ENCODE measurements at regions not wholly inside any gene's neighbourhood (a gene's known extent, or its start where the extent isn't known, plus 50 kb on each side); places are given as distances from the start of the nearest gene placed in this dataset.

- Histone ChIP-seq H3K9ac (ENCODE audit: control insufficient read depth, extremely low read depth, insufficient read depth, low read length) (no peak overlapping the region), H3K4me2 (ENCODE audit: control insufficient read depth, extremely low read depth, insufficient read depth, low read depth, low read length) (no peak overlapping the region), H3K4me3 (ENCODE audit: control insufficient read depth in 2 of 3, extremely low read depth in 1 of 3, insufficient read depth in 2 of 3, low read depth in 1 of 3, low read length in 3 of 3) (no peak overlapping the region), H3K27ac (ENCODE audit: control insufficient read depth, insufficient read depth, low read length) (no peak overlapping the region), H4K20me1 (ENCODE audit: control insufficient read depth, extremely low read depth, insufficient read depth, low read length) (no peaks in the 10 kb centered on the region), H2AFZ (ENCODE audit: control insufficient read depth, low read length) (no peak overlapping the region), H3K9me1 (ENCODE audit: control insufficient read depth, extremely low read depth, insufficient read depth, low read length) (no peaks in the 10 kb centered on the region), H3K36me3 (ENCODE audit: control insufficient read depth in 2 of 2, extremely low read depth in 1 of 2, insufficient read depth in 2 of 2, low read length in 2 of 2) (no peaks in the 10 kb centered on the region), H3K27me3 (ENCODE audit: control insufficient read depth, extremely low read depth, insufficient read depth, low read length) (peaks cover 9% of the 10 kb centered on the region), H3K4me1 (ENCODE audit: control insufficient read depth, extremely low read depth, insufficient read depth, low read length) (no peaks in the 10 kb centered on the region), H3K79me2 (ENCODE audit: control insufficient read depth, insufficient read depth, low read length) (no peaks in the 10 kb centered on the region), H3K9me3 (ENCODE audit: control insufficient read depth, low read depth, low read length) (no peaks in the 10 kb centered on the region)
- TF ChIP-seq EZH2 (IDR thresholded peaks at IDR 0.05; ENCODE audit: low read length) (no peak), CTCF (optimal IDR thresholded peaks at IDR 0.05 in 1 of 3, IDR thresholded peaks at IDR 0.05 in 1 of 3, conservative IDR thresholded peaks at IDR 0.05 in 1 of 3; ENCODE audit: extremely low read depth in 1 of 3, insufficient read depth in 2 of 3, low read length in 3 of 3) (no peak)
- dilution Hi-C loops (cut with MboI; ENCODE audit: extremely low pct_ligation_motif_present, low sequenced_read_pairs): no loop called here
- FAIRE-seq (no peak), DNase-seq (ENCODE audit: low read depth, low spot score) (no peak)
These were observed 363.3 kb downstream of the TNS1 start for GRCh38 chr2:217639481-217639880.

- H3K27ac ChIP-seq (ENCODE audit: control insufficient read depth, insufficient read depth, low read length): no peak overlapping the region
- DNase-seq (ENCODE audit: low read depth, low spot score) (no peak), FAIRE-seq (no peak)
- no peaks in the 10 kb centered on the region for H3K9me1 ChIP-seq (ENCODE audit: control insufficient read depth, extremely low read depth, insufficient read depth, low read length)
- dilution Hi-C loops (cut with MboI; ENCODE audit: extremely low pct_ligation_motif_present, low sequenced_read_pairs): no loop called here
- TF ChIP-seq EZH2 (IDR thresholded peaks at IDR 0.05; ENCODE audit: low read length) (no peak), CTCF (optimal IDR thresholded peaks at IDR 0.05 in 1 of 3, IDR thresholded peaks at IDR 0.05 in 1 of 3, conservative IDR thresholded peaks at IDR 0.05 in 1 of 3; ENCODE audit: extremely low read depth in 1 of 3, insufficient read depth in 2 of 3, low read length in 3 of 3) (no peak)
- no peaks in the 10 kb centered on the region for H3K36me3 ChIP-seq (ENCODE audit: control insufficient read depth in 2 of 2, extremely low read depth in 1 of 2, insufficient read depth in 2 of 2, low read length in 2 of 2)
- H2AFZ ChIP-seq (ENCODE audit: control insufficient read depth, low read length): no peak overlapping the region
- no peaks in the 10 kb centered on the region for H3K79me2 ChIP-seq (ENCODE audit: control insufficient read depth, insufficient read depth, low read length)
- no peak overlapping the region for H3K4me2 ChIP-seq (ENCODE audit: control insufficient read depth, extremely low read depth, insufficient read depth, low read depth, low read length)
- no peaks in the 10 kb centered on the region for H4K20me1 ChIP-seq (ENCODE audit: control insufficient read depth, extremely low read depth, insufficient read depth, low read length)
- peaks cover 9% of the 10 kb centered on the region for H3K27me3 ChIP-seq (ENCODE audit: control insufficient read depth, extremely low read depth, insufficient read depth, low read length)
- no peaks in the 10 kb centered on the region for H3K9me3 ChIP-seq (ENCODE audit: control insufficient read depth, low read depth, low read length)
- H3K4me3 ChIP-seq (ENCODE audit: control insufficient read depth in 2 of 3, extremely low read depth in 1 of 3, insufficient read depth in 2 of 3, low read depth in 1 of 3, low read length in 3 of 3): no peak overlapping the region
- H3K4me1 ChIP-seq (ENCODE audit: control insufficient read depth, extremely low read depth, insufficient read depth, low read length): no peaks in the 10 kb centered on the region
- H3K9ac ChIP-seq (ENCODE audit: control insufficient read depth, extremely low read depth, insufficient read depth, low read length): no peak overlapping the region
These were observed 364.3 kb downstream of the TNS1 start for GRCh38 chr2:217638533-217638932.

All from keratinocyte (primary cell).